HG02981 (cell line): ENCODE measurements at regions not wholly inside any gene's neighbourhood (a gene's known extent, or its start where the extent isn't known, plus 50 kb on each side); places are given as distances from the start of the nearest gene placed in this dataset.

Source experiments
- ATAC-seq: cut with Tn5 transposase; IDR thresholded peaks from one replicate; pipeline ENCODE4 v1.9.1; 2021; ENCODE audit warnings: mild to moderate bottlenecking, moderate library complexity; ENCODE audit not compliant: unreplicated experiment

DNA sequence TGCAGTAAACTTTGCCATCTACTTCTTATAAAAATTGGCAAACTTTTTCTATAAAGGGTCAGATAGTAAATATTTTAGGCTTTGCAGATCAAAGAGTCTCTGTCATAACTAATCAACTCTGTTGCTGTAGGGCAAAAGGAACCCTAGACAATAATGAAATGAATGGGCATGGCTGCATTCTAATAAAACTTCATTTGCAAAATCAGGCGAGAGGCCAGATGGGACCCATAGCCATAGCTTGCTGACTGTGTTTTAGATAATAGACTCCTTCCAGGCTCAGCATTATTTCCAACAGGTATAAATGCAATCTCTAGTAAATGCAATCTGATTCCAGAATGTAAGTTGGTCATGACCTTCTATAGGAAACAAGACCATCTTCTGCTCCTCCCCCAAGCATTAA, 490.7 kb downstream of the TOX3 start:
- ATAC-seq = no peak

DNA sequence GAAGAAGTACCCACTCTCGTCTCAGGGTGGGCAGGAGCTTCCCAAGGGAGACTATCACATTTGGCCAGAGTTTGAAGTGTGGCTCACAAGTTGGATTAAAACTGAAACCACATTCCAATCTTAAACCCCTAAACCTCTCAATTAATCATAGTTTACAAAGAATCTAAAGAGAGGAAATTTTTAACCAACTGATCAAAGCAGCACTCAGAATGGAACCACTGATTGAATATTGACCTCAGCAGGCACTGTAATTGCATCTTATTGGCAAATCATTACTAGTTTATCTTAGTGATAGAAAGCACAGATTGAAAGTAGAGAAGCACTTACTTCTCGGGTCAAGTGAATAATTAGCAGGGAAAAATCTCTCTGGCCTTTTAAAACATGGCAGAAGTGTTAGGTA, 491.6 kb downstream of the TOX3 start:
- ATAC-seq = no peak

DNA sequence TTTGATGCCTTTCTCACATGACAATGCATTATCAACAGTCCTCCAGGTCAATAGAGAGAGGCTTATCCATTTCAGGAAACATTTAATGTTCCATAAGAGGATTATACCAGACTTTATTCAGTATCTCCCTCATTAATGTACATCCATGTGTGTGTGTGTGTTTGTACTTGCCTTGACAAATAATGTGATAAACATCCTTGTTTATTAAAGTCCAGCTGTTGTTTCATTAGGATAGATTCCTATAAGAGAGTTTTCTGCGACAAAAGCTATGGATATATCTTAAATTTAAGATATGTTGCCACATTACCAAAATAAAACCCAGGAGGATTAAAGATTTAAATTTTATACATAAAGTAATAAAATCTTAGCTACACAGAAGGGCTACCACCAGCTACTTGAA, 492.6 kb downstream of the TOX3 start:
- ATAC-seq = no peak

DNA sequence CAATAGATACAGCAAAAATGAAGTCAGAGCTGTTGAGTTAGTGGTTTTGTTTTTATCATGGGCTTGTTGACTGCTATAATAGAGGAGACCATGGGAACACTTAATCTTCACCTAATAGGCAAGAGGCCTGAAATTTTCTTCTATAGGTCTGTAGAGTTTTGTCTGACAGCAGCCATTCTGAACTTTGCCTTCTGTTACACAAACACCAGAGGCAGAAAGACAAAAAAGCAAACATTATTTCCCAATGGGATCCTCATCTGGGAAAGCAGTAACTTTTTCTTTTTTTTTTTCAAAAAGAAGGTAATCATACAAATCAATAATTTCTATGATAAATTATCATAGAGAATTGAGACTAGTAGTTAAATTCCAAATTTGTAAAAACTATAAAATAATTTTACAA, 494.1 kb downstream of the TOX3 start:
- ATAC-seq = no peak

GRCh38 chr16:52051414-52052172, 495.4 kb downstream of the TOX3 start:
- ATAC-seq = no peak

DNA sequence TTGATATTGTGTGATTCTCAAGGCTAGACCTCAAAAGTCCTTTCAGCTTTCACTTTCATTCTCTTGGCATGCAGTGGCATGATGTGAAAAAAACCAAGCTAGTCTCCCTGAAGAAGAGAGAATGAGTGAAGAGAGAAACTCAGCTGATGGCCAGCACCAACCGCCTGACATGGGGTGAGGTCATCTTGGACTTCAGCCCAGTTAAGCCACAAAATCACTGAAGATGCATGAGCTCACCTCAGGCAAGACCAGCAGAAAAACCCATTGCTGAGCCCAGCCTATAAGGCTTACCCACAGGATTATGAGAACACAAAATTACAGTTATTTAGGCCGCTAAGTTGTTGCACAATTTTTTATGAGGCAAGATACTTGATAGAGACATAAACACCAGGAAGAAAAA, 496.5 kb downstream of the TOX3 start:
- no peak for ATAC-seq

DNA sequence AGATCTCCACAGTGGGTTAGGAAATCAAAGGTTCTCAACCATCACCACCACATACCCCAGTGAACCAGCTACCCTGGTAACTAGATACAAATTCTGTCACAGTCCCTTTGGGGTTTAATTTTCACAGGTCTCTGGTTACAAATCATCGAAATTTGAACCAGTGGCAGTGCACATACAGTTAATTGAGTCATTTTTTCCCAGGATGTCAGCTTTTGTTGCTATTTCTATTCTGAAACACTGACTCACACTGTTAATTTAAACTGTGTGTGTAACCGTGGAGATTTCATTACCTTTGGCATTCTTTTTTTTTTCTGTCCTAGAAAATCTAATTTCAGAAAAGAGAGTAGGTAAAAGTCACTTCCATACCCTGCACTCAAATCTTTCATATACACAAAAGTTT, 511.5 kb downstream of the TOX3 start:
- no peak for ATAC-seq

- no peak for ATAC-seq
These were observed 512.1 kb downstream of the TOX3 start for GRCh38 chr16:52034830-52035229.

DNA sequence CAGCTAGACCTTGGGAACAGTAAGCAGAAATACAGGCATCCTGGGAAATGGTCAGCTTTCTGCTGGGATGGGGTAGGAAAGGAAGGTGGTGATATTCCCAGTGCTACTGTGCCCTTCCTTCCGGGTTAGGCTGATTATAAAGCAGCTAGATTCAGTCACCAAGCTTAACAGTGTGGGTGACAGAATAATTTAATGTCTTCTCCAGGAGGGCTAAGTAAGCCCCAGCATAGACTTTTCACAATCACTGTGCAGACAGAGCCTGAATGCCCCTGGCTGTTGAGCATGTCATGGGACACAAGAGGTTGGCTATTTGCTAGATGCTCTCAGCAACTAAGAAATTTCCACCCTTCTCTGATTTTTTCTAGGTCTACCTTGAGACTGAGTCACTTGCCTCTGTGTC, 513.0 kb downstream of the TOX3 start:
- ATAC-seq = no peak

DNA sequence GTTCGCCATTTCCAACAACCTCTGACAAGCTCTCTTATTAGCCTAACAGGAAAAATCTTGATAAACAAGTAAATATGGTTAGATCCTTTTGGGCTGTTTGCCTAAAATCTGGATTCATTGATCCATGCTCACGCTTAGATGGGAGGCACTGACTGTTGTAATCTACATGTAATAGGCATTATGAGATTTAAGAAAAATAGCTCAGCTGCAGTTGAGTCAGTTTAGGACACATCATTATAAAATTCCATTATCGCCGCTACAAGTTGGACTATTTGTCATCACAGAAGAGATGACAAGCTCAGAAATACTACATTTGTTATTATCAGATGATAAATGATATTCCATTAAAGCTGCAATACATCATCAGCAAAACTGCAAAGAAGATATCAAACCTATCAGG, 524.0 kb downstream of the TOX3 start:
- no peak for ATAC-seq

DNA sequence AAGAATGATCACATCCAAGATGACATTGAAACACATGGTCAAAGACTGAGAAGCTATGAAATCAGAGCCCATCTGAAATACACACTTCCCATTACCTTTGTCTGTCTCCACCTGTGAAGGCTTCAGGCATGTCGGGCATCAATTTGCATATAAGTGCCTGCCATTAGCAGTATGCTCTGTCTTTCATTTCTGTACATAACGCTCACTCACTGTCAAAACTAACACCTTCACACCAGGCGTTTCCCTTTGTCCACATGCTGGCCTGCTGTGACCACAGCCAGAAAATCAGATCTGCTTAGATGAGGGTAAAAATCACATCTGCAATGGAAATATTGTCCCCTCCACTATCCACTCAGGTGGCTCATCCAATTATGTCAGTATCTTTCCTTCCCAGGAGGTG, 524.8 kb downstream of the TOX3 start:
- ATAC-seq = no peak

DNA sequence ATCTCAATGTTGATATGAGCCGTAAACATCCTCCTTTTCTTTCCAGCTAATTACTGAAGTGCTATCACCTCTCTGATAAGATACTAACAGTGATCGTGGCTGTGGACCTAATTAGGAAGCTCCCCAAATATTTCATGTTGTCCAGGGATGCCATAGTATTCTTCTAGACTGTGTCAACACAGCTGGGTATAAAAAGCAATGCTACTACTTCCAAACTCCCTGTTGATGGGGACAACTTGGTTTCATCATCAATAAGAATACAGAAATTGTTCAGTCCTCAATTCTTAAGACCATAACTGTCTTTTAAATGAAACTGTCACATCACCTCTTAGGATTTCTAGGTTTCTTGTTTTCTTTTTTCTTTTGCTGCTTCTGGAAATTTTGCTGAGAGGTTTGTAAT, 530.6 kb downstream of the TOX3 start:
- no peak for ATAC-seq

DNA sequence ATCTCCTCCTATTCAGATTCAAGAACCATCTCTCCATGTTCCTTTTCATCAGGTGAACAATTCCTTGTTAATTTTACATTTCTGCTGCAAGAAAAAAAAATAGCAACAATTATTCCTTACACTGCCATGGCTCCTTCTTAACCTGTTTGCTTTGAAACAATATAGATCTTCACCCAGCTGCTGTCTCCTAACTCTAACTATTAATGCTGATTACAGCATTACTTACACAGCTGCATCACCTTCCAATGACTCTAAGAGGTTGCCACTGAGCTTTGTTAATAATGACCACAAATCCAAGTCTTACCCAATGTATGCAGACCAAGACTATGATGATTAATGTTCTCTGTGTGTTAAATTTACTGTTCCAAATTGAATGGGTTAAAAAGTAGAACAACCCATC, 541.4 kb downstream of the TOX3 start:
- ATAC-seq = no peak

- ATAC-seq = no peak
These were observed 542.6 kb downstream of the TOX3 start for GRCh38 chr16:52004343-52004742.

GRCh38 chr16:52002026-52002425, 544.9 kb downstream of the TOX3 start:
- no peak for ATAC-seq

GRCh38 chr16:51996516-51996915, 550.4 kb downstream of the TOX3 start:
- ATAC-seq = no peak

GRCh38 chr16:51994597-51994996, 552.3 kb downstream of the TOX3 start:
- no peak for ATAC-seq

GRCh38 chr16:51989637-51990230, 557.2 kb downstream of the TOX3 start:
- ATAC-seq = no peak

- no peak for ATAC-seq
These were observed 558.0 kb downstream of the TOX3 start for GRCh38 chr16:51988977-51989376.

GRCh38 chr16:51987519-51987918, 559.4 kb downstream of the TOX3 start:
- no peak for ATAC-seq

GRCh38 chr16:51986717-51987116, 560.2 kb downstream of the TOX3 start:
- no peak for ATAC-seq

DNA sequence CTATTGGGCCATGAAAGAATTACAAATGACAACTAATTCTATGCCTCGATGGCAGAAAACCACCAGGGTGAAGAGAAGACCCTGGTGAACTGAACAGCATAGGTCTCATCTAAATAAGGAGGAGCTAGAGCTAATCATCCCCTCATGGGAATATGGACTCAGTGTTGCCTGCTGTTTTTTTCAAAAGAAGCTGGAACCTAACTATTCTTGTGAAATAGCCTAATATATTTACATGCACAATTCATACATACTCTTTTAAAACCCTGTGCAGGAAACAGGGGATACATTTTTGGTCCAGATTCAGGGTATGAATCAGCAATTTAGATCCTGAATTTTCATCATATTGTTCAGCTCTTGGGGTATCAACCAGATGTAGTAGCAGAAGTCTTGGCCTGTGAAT, 560.6 kb downstream of the TOX3 start:
- no peak for ATAC-seq

DNA sequence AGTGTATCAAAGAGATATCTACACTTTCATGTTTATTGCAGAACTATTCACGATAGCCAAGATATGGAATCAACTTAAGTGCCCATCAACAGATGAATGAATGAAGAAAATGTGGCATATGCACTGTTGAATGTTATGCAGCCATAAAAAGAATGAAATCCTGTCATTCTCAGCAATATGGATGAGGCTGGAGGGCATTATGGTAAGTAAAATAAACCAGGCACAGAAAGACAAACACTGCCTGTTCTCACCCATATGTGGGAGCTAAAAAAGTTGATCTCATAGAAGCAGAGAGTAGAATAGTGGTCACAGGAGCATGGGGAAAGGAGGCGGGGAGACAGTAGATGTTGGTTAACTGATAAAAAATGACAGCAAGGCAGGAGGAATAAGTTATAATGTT, 561.8 kb downstream of the TOX3 start:
- no peak for ATAC-seq
